ENCODE measurements at regions not wholly inside any gene's neighbourhood (a gene's known extent, or its start where the extent isn't known, plus 50 kb on each side); places are given as distances from the start of the nearest gene placed in this dataset.

DNA sequence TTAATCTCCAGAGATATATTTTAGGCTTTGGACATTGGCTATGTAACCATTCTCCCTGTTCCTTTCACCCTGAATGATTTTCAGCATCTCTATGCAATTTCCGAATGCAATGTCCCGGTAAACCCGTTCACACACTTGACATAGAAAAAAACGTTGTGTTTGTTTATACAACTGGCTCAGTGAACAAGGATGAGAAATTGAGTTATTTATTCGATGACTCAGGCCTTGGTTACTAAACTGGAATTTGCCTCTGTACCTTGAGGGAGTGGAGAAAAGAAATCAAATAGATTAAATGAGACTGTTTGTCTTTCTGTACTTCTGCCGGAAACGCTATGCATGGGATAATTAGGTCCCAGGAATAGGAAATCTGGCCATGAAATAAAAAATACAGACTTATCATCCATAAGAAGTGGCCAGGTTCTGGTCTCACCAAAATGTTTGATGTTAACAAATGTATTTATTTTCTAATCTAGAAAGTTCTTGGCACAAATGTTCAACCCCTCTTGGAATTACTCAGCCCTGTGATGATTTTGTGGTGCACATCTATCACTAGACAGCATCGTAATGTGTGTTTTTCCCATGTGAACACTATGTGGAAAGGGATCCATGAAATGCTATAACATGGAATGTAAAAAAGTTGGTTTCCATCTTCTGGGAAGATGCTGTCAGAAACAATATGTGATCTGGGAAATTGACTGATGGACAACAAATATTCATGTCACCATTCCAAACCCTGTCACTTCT lies 253.9 kb downstream of the DUSP10 start:
- DNase-seq (ENCODE audit: low read depth, low spot score) = peak; percentile 58
- H3K4me3 ChIP-seq (ENCODE audit: low read depth, low read length) = no peak overlapping the region
- TF ChIP-seq, protein P1, sequence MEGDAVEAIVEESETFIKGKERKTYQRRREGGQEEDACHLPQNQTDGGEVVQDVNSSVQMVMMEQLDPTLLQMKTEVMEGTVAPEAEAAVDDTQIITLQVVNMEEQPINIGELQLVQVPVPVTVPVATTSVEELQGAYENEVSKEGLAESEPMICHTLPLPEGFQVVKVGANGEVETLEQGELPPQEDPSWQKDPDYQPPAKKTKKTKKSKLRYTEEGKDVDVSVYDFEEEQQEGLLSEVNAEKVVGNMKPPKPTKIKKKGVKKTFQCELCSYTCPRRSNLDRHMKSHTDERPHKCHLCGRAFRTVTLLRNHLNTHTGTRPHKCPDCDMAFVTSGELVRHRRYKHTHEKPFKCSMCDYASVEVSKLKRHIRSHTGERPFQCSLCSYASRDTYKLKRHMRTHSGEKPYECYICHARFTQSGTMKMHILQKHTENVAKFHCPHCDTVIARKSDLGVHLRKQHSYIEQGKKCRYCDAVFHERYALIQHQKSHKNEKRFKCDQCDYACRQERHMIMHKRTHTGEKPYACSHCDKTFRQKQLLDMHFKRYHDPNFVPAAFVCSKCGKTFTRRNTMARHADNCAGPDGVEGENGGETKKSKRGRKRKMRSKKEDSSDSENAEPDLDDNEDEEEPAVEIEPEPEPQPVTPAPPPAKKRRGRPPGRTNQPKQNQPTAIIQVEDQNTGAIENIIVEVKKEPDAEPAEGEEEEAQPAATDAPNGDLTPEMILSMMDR (IDR thresholded peaks at IDR 0.05; ENCODE audit: low read depth, low read length) = no peak
- in situ Hi-C loops (cut with HindIII; ENCODE audit: low sequenced_read_pairs) = no loop called here

DNA sequence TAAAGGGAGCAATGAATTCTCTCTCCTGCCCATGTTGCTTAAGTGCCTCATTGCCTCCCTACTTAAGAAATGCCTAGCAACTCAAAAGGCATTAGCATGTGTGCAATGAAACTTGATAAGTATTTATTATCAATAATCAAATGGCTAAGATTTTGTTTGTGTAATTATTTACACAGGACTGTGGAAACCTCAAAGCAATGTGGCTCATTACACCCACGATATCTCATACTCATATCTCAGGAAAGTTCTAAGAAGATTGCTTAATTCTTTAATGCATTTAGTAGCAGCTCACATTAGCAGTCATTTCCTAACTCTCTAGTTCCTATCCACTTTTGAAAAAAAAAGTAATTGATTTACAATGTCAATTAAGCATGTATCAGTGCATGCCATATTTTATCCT lies 253.3 kb downstream of the DUSP10 start:
- in situ Hi-C loops (cut with HindIII; ENCODE audit: low sequenced_read_pairs) = no loop called here
- TF ChIP-seq, protein P1 (IDR thresholded peaks at IDR 0.05; ENCODE audit: low read depth, low read length) = no peak

DNA sequence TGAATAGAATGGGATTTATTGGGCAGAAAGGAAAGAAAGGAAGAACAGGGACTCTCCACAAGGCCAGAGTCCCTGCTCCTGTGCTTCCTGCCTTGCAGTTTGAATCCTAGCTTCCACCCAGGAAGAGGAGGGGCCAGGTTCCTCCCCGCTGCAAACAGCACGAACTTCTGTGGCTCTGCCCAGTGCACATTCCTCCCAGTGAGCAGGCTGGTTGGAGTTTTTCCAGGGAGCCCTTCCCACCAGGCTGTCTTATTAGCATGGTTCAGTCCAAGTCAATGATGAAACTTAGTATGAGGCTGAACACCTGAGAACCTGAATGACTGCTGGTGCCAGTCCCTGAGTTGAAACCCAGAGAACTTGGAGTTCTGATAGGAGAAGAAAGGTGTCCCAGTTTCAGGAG lies 247.2 kb downstream of the DUSP10 start:
- H3K4me3 ChIP-seq (ENCODE audit: low read depth, low read length) = no peak overlapping the region
- DNase-seq (ENCODE audit: low read depth, low spot score) = peak; percentile 24
- TF ChIP-seq, protein P1 (IDR thresholded peaks at IDR 0.05; ENCODE audit: low read depth, low read length) = no peak
- in situ Hi-C loops (cut with HindIII; ENCODE audit: low sequenced_read_pairs) = no loop called here

More for the DNA sequence above, 253.3 kb downstream of the DUSP10 start:
- DNase-seq (ENCODE audit: low read depth, low spot score) = no peak
- H3K4me3 ChIP-seq (ENCODE audit: low read depth, low read length) = no peak overlapping the region

DNA sequence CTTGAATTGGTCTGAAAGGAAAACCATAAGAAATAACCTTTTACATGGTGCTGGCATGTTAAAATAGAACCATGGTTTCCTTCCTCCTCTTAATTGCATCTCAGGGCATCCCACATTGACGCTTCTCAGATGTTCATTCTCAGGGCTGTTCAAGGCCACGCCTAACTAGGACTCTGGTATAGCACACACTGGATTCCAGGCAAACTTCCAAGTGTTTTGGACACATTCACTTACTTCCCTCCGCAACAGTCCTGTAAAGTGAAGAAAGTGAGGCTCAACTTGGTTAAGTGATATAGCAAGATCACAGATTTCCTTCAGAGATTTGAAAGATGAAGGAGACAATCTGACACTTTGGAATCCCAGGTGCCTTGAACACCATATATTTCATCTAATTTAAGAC lies 244.8 kb downstream of the DUSP10 start:
- no peak overlapping the region for H3K4me3 ChIP-seq (ENCODE audit: low read depth, low read length)
- TF ChIP-seq, protein P1 (IDR thresholded peaks at IDR 0.05; ENCODE audit: low read depth, low read length) = no peak
- in situ Hi-C loops (cut with HindIII; ENCODE audit: low sequenced_read_pairs) = no loop called here
- DNase-seq (ENCODE audit: low read depth, low spot score) = no peak

DNA sequence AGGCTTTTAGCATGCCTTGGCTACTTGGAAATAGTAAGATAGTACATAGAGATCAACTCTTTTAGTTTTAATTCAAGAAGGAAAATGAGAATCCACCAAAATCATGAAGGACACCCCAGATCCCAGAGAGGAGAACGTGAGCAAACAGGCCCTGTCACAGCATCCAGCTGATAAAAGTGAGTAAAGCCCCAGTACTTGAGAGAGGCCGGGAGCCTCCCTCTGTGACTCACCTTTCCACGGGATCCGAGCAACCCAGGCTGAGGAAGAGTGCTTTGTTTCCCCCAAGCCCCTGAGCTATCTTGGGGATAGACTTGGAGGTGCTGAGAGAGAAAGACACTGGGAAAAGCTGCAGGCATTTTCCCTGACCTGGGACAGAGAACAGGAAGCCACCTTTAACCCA lies 238.6 kb downstream of the DUSP10 start:
- no peak overlapping the region for H3K4me3 ChIP-seq (ENCODE audit: low read depth, low read length)
- in situ Hi-C loops (cut with HindIII; ENCODE audit: low sequenced_read_pairs) = no loop called here
- DNase-seq (ENCODE audit: low read depth, low spot score) = no peak
- TF ChIP-seq, protein P1 (IDR thresholded peaks at IDR 0.05; ENCODE audit: low read depth, low read length) = no peak

DNA sequence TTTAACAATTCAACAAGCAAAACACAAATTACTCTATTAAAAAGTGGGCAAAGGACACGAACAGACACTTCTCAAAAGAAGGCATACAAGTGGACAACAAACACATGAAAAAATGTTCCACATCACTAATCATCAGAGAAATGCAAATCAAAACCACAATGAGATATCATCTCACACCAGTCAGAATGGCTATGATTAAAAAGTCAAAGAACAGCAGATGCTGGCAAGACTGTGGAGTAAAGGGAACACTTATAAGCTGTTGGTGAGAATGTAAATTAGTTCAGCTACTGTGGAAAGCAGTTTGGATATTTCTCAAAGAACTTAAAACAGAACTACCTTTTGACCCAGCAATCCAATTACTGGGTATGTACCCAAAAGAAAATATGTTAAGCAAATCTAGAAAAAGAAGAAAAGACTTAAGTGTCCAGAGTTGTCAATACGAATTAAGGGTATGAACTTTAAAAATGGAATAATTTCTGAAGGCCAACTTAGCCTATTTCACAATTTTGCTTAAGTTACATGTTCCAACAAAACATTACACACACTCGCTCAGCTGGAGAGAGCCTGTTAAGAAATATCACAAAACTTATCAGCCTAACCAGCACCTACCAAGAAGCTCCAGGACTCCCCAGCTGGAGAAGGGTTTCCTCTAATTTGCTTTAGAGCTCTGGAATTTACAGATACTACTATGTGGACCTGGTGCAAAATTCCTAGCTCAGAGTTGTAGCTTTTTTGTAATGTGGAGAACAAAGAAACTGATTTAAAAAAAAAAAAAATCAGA lies 232.1 kb downstream of the DUSP10 start:
- no peak for DNase-seq (ENCODE audit: low read depth, low spot score)

More for the DNA sequence above, 232.1 kb downstream of the DUSP10 start:
- in situ Hi-C loops (cut with HindIII; ENCODE audit: low sequenced_read_pairs) = no loop called here
- no peak overlapping the region for H3K4me3 ChIP-seq (ENCODE audit: low read depth, low read length)
- TF ChIP-seq, protein P1 (IDR thresholded peaks at IDR 0.05; ENCODE audit: low read depth, low read length) = no peak

Data from astrocyte of the spinal cord (primary cell).